Vagina (tissue), 2 donors: ENCODE measurements at regions not wholly inside any gene's neighbourhood (a gene's known extent, or its start where the extent isn't known, plus 50 kb on each side); places are given as distances from the start of the nearest gene placed in this dataset.

Source experiments
- POLR2A ChIP-seq, 2 donors: fragments of 450-650 bp; IDR thresholded peaks; one replicate each; pipeline ENCODE4 v1.6.1; 2017; ENCODE audit warnings: antibody characterized with exemption in 2 of 2, mild to moderate bottlenecking in 2 of 2, moderate library complexity in 2 of 2
- TF ChIP-seq, protein P1 (sequence below), 3 experiments: fragments of 450-650 bp in 2 of 3; fragments of 200-600 bp in 1 of 3; sonication (generic) in 1 of 3; IDR thresholded peaks; one replicate each; pipeline ENCODE4 v1.5.1; 2017 to 2019; ENCODE audit warnings: antibody characterized with exemption in 3 of 3, mild to moderate bottlenecking in 2 of 3, moderate library complexity in 2 of 3

DNA sequence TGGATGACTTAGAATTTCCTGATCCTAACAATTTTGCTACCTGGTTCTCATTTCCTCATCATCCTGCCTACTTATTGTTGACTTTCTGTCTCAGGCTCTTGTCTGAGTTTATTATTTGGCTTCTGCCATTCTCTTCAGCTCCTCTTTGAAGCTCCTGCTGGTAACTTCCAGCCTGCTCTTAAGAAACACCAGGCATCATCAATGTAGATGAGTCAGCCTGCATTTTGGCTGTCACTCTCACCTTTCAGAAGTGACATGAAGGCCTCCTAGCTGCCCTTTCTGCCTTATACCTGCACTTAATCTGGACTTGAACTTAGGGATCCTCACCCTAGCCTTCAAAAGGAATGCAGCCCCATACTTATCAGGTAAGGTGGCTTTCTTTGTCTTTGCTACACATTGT lies 551.8 kb upstream of the ZNF608 start:
- TF ChIP-seq, protein P1, sequence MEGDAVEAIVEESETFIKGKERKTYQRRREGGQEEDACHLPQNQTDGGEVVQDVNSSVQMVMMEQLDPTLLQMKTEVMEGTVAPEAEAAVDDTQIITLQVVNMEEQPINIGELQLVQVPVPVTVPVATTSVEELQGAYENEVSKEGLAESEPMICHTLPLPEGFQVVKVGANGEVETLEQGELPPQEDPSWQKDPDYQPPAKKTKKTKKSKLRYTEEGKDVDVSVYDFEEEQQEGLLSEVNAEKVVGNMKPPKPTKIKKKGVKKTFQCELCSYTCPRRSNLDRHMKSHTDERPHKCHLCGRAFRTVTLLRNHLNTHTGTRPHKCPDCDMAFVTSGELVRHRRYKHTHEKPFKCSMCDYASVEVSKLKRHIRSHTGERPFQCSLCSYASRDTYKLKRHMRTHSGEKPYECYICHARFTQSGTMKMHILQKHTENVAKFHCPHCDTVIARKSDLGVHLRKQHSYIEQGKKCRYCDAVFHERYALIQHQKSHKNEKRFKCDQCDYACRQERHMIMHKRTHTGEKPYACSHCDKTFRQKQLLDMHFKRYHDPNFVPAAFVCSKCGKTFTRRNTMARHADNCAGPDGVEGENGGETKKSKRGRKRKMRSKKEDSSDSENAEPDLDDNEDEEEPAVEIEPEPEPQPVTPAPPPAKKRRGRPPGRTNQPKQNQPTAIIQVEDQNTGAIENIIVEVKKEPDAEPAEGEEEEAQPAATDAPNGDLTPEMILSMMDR (IDR thresholded peaks at IDR 0.05) = no peak
- no peak for TF ChIP-seq POLR2A (IDR thresholded peaks at IDR 0.05)
